Stimulated activated CD4-positive, alpha-beta T cell treated with anti-CD3 and anti-CD28 coated beads, Interleukin-4, amount 100 ng/mL, for 48 hours (primary cell): ENCODE measurements at regions not wholly inside any gene's neighbourhood (a gene's known extent, or its start where the extent isn't known, plus 50 kb on each side); places are given as distances from the start of the nearest gene placed in this dataset.

ENCODE experiments used
- DNase-seq, 2 donors: peaks; one replicate each; pipeline ENCODE4 v3.0.0-alpha.2; 2020; ENCODE audit warnings: low read depth in 2 of 2

- no peak for DNase-seq
These were observed 125.5 kb upstream of the KCNJ16 start for GRCh38 chr17:69949496-69949895.

- no peak for DNase-seq
These were observed 124.9 kb upstream of the KCNJ16 start for GRCh38 chr17:69949973-69950695.

GRCh38 chr17:69950701-69951418 is 124.2 kb upstream of the KCNJ16 start:
- DNase-seq, result no peak

- DNase-seq, result no peak
These were observed 120.6 kb upstream of the KCNJ16 start for GRCh38 chr17:69954241-69954925.

- DNase-seq, result no peak
These were observed 117.0 kb upstream of the KCNJ16 start for GRCh38 chr17:69958063-69958462.

- DNase-seq, result no peak
These were observed 115.7 kb upstream of the KCNJ16 start for GRCh38 chr17:69959283-69959682.

GRCh38 chr17:69960755-69961154 is 114.3 kb upstream of the KCNJ16 start:
- no peak for DNase-seq

- no peak for DNase-seq
These were observed 113.4 kb upstream of the KCNJ16 start for GRCh38 chr17:69961501-69962145.

GRCh38 chr17:69962436-69962995 is 112.5 kb upstream of the KCNJ16 start:
- no peak for DNase-seq

GRCh38 chr17:69967910-69968411 is 107.1 kb upstream of the KCNJ16 start:
- no peak for DNase-seq

- no peak for DNase-seq
These were observed 105.1 kb upstream of the KCNJ16 start for GRCh38 chr17:69969897-69970296.

- DNase-seq, result no peak
These were observed 102.8 kb upstream of the KCNJ16 start for GRCh38 chr17:69972251-69972650.

GRCh38 chr17:69975808-69976207 is 99.2 kb upstream of the KCNJ16 start:
- DNase-seq, result no peak

GRCh38 chr17:69978056-69978646 is 96.9 kb upstream of the KCNJ16 start:
- DNase-seq, result no peak

GRCh38 chr17:69981441-69981840 is 93.6 kb upstream of the KCNJ16 start:
- DNase-seq, result no peak

- no peak for DNase-seq
These were observed 79.5 kb upstream of the KCNJ16 start for GRCh38 chr17:69995476-69995875.

GRCh38 chr17:69997332-69997731 is 77.7 kb upstream of the KCNJ16 start:
- no peak for DNase-seq

- no peak for DNase-seq
These were observed 75.8 kb upstream of the KCNJ16 start for GRCh38 chr17:69999253-69999652.

GRCh38 chr17:70006159-70006558 is 68.9 kb upstream of the KCNJ16 start:
- no peak for DNase-seq

- DNase-seq, result no peak
These were observed 63.3 kb upstream of the KCNJ16 start for GRCh38 chr17:70011750-70012149.

- DNase-seq, result no peak
These were observed 61.1 kb upstream of the KCNJ16 start for GRCh38 chr17:70013911-70014310.
